H1 (cell line): ENCODE measurements at regions not wholly inside any gene's neighbourhood (a gene's known extent, or its start where the extent isn't known, plus 50 kb on each side); places are given as distances from the start of the nearest gene placed in this dataset.

Experiments
- CHD7 ChIP-seq: fragments of 300-600 bp; sonication (generic); IDR thresholded peaks from 2 replicates; pipeline ENCODE4 v1.7.1; 2012; ENCODE audit warnings: low read length, moderate library complexity, mild to moderate bottlenecking, inconsistent platforms; ENCODE audit not compliant: insufficient replicate concordance
- CTCF ChIP-seq, 3 experiments: IDR thresholded peaks; 1 replicate in 2 of 3; 2 replicates in 1 of 3; pipeline versions ENCODE4 v1.5.1 to v1.6.1; 2011; ENCODE audit warnings: low read length in 3 of 3, mild to moderate bottlenecking in 3 of 3, inconsistent platforms in 2 of 3, low read depth in 1 of 3, moderate library complexity in 1 of 3; ENCODE audit not compliant: insufficient read depth in 1 of 3; ENCODE audit errors: control extremely low read depth in 1 of 3
- KDM5A ChIP-seq: fragments of 200-600 bp; IDR thresholded peaks from 2 replicates; pipeline ENCODE4 v1.7.1; 2012; ENCODE audit warnings: mild to moderate bottlenecking, low read length, inconsistent platforms, mixed read lengths
- RAD21 ChIP-seq, 2 experiments: IDR thresholded peaks in 1 of 2; conservative IDR thresholded peaks in 1 of 2; 2 replicates each; pipeline ENCODE4 v1.6.1; 2011; ENCODE audit warnings: low read depth in 2 of 2, low read length in 2 of 2, improper control_type of control experiment in 1 of 2, inconsistent platforms in 1 of 2, mild to moderate bottlenecking in 1 of 2, moderate library complexity in 1 of 2
- SP2 ChIP-seq: IDR thresholded peaks from 2 replicates; pipeline ENCODE4 v1.6.1; 2012; ENCODE audit warnings: mild to moderate bottlenecking, low read length, inconsistent platforms

DNA sequence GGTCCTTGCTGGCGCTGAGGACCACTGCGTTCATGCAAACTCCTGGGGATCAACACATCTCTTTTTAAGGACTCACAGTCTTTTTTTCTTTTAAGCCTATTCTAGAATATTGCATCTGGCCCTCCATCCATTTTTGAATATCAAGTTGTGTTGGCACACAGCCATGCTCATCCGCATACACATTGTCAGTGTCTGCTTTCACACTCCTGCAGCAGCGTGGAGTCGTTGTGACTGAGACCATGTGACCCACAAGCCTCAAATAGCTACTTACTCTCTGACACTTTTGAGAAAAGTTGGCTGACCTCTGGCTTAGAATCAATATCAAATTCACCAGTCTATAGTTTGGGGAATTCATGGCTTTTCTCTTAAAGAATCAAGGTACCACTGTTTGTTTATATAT lies 191.8 kb upstream of the S100G start:
- TF ChIP-seq CTCF (IDR thresholded peaks at IDR 0.05; ENCODE audit: control extremely low read depth in 1 of 3, insufficient read depth in 1 of 3, low read depth in 1 of 3, low read length in 3 of 3): no peak
- no peak for TF ChIP-seq CHD7
- no peak for TF ChIP-seq RAD21 (IDR thresholded peaks at IDR 0.05 in 1 of 2, conservative IDR thresholded peaks at IDR 0.05 in 1 of 2; ENCODE audit: low read depth in 2 of 2, low read length in 2 of 2)
- TF ChIP-seq SP2: no peak
- TF ChIP-seq KDM5A: no peak
